Ascending aorta (tissue), 2 donors: ENCODE measurements at regions not wholly inside any gene's neighbourhood (a gene's known extent, or its start where the extent isn't known, plus 50 kb on each side); places are given as distances from the start of the nearest gene placed in this dataset.

ENCODE experiments used
- DNase-seq, 2 donors: peaks; one replicate each; pipeline ENCODE4 v3.0.0-alpha.2; 2019; ENCODE audit warnings: low spot score in 2 of 2
- H3K27ac ChIP-seq, 2 donors: fragments of 200-600 bp; sonication (generic); one replicate each; pipeline ENCODE4 v1.5.1; 2016 to 2017; ENCODE audit warnings: mild to moderate bottlenecking in 1 of 2
- H3K27me3 ChIP-seq: fragments of 200-600 bp; sonication (generic); one replicate; pipeline ENCODE4 v1.5.1; 2017
- H3K36me3 ChIP-seq, 2 donors: fragments of 200-600 bp; sonication (generic); one replicate each; pipeline ENCODE4 v1.5.1; 2016
- H3K4me1 ChIP-seq, 2 donors: fragments of 200-600 bp; sonication (generic); one replicate each; pipeline ENCODE4 v1.5.1; 2016 to 2017; ENCODE audit warnings: mild to moderate bottlenecking in 1 of 2
- H3K4me3 ChIP-seq, 2 donors: fragments of 200-600 bp; sonication (generic); one replicate each; pipeline ENCODE4 v1.5.1; 2016 to 2017; ENCODE audit warnings: mild to moderate bottlenecking in 1 of 2
- H3K9me3 ChIP-seq, 2 donors: fragments of 200-600 bp; sonication (generic); one replicate each; pipeline ENCODE4 v1.5.1; 2016
- CTCF ChIP-seq, 3 experiments: fragments of 200-600 bp in 2 of 3; fragments of 450-650 bp in 1 of 3; sonication (generic) in 2 of 3; IDR thresholded peaks; one replicate each; pipeline ENCODE4 v1.5.1; 2016 to 2019; ENCODE audit warnings: antibody characterized with exemption in 3 of 3, mild to moderate bottlenecking in 1 of 3, moderate library complexity in 1 of 3
- intact Hi-C: fragments of 100-400 bp; cut with DNase I; formaldehyde crosslinking; loops from one replicate; pipeline ENCODE4 v1.15.1; 2023

GRCh38 chr4:82036181-82036580, 337.6 kb downstream of the HNRNPD start:
- H3K36me3 ChIP-seq, result no peaks in the 10 kb centered on the region

DNA sequence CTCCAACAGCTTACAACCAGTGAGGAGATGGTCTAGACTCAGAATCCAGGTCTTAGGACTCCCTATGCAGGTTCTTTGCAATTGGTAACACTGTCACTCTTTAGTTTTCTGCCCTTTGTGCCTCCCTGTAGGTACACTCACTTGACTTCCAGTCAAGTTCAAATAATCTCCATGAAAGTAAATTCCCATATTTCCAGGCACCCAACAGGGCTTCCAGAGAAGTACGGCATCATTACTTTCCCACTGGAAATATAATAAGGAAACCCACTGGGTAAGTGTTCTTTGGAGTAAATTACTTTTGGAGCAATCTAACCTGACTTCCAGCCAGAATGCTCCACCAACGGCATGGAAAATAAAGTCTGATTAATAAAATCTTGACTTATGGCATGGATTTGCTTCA, 338.9 kb downstream of the HNRNPD start:
- Histone ChIP-seq H3K9me3 (no peaks in the 10 kb centered on the region), H3K4me1 (no peaks in the 10 kb centered on the region), H3K36me3 (no peaks in the 10 kb centered on the region), H3K27ac (no peak overlapping the region), H3K4me3 (no peak overlapping the region), H3K27me3 (no peaks in the 10 kb centered on the region)
- intact Hi-C loops, result no loop called here
- no peak for TF ChIP-seq CTCF (IDR thresholded peaks at IDR 0.05)
- DNase-seq, result no peak

More at GRCh38 chr4:82036181-82036580, 337.6 kb downstream of the HNRNPD start:
- intact Hi-C loops, result no loop called here
- DNase-seq, result no peak
- no peak for TF ChIP-seq CTCF (IDR thresholded peaks at IDR 0.05)
- no peaks in the 10 kb centered on the region for H3K9me3 ChIP-seq
- no peaks in the 10 kb centered on the region for H3K4me1 ChIP-seq
- H3K4me3 ChIP-seq, result no peak overlapping the region
- H3K27me3 ChIP-seq, result no peaks in the 10 kb centered on the region
- no peak overlapping the region for H3K27ac ChIP-seq

DNA sequence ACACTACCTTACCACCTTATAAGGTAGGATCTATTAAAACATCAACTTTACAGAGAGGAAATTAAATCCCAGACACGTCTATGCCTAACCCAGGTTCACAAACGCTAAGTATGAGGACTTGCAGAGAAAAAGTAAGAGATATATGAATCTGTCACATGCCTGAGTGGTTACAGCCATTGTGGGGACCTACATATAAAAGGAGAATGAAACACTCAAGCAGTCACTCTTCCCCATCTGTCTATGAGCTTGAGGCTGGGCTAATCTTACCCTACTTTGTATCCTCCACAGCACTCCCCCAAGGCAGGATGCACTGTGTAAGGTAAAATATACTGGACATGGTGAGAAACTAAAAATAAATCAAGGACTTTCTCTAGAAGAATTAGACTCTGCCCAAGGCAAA, 339.9 kb downstream of the HNRNPD start:
- no peaks in the 10 kb centered on the region for H3K4me1 ChIP-seq
- no peak for DNase-seq
- intact Hi-C loops, result no loop called here
- TF ChIP-seq CTCF (IDR thresholded peaks at IDR 0.05), result no peak
- no peak overlapping the region for H3K4me3 ChIP-seq
- H3K9me3 ChIP-seq, result no peaks in the 10 kb centered on the region
- no peak overlapping the region for H3K27ac ChIP-seq
- no peaks in the 10 kb centered on the region for H3K27me3 ChIP-seq
- H3K36me3 ChIP-seq, result no peaks in the 10 kb centered on the region

GRCh38 chr4:82031376-82031927, 342.3 kb downstream of the HNRNPD start:
- Histone ChIP-seq H3K27me3 (no peaks in the 10 kb centered on the region), H3K9me3 (no peaks in the 10 kb centered on the region), H3K27ac (no peak overlapping the region), H3K36me3 (no peaks in the 10 kb centered on the region), H3K4me1 (no peaks in the 10 kb centered on the region), H3K4me3 (no peak overlapping the region)
- intact Hi-C loops, result no loop called here
- DNase-seq, result no peak
- no peak for TF ChIP-seq CTCF (IDR thresholded peaks at IDR 0.05)

- Histone ChIP-seq H3K4me1 (no peaks in the 10 kb centered on the region), H3K27me3 (no peaks in the 10 kb centered on the region), H3K9me3 (no peaks in the 10 kb centered on the region), H3K36me3 (no peaks in the 10 kb centered on the region), H3K4me3 (no peak overlapping the region), H3K27ac (no peak overlapping the region)
- intact Hi-C loops, result no loop called here
- DNase-seq, result no peak
- TF ChIP-seq CTCF (IDR thresholded peaks at IDR 0.05), result no peak
These were observed 356.1 kb downstream of the HNRNPD start for GRCh38 chr4:82017680-82018079.

- Histone ChIP-seq H3K4me1 (no peaks in the 10 kb centered on the region), H3K27me3 (no peaks in the 10 kb centered on the region), H3K9me3 (no peaks in the 10 kb centered on the region), H3K4me3 (no peak overlapping the region), H3K36me3 (no peaks in the 10 kb centered on the region), H3K27ac (no peak overlapping the region)
- no peak for TF ChIP-seq CTCF (IDR thresholded peaks at IDR 0.05)
- intact Hi-C loops, result no loop called here
- DNase-seq, result no peak
These were observed 368.6 kb downstream of the HNRNPD start for GRCh38 chr4:82005158-82005557.
